GM12878 (cell line): ENCODE measurements at regions not wholly inside any gene's neighbourhood (a gene's known extent, or its start where the extent isn't known, plus 50 kb on each side); places are given as distances from the start of the nearest gene placed in this dataset.

Experiments
- ATAC-seq: fragments of 200-7000 bp; cut with Tn5 transposase; 3 replicates; pipeline ENCODE4 v1.9.1; 2020; ENCODE audit warnings: mild to moderate bottlenecking, moderate library complexity
- BruUV-seq: library from RNA; stranded (reverse); fragments of 400-500 nt; replicated peaks from 2 replicates; lab custom pipeline; 2021; lab: Mats Ljungman, UMichigan
- CTCF ChIA-PET: fragments of 300-600 bp; sonication (Branson Sonifier 250); formaldehyde crosslinking; extraction: SDS; loops from one replicate; lab custom pipeline; 2021; ENCODE audit warnings: inconsistent platforms; lab: Yijun Ruan, JAX
- POLR2A ChIA-PET: fragments of 350-600 bp; formaldehyde crosslinking; extraction: SDS; loops from one replicate; lab custom pipeline; 2021; ENCODE audit warnings: inconsistent platforms; lab: Charles Lee
- RAD21 ChIA-PET: fragments of 300-600 bp; sonication (Branson Sonifier 250); formaldehyde crosslinking; loops from one replicate; lab custom pipeline; 2023; ENCODE audit warnings: antibody characterized with exemption; ENCODE audit not compliant: unreplicated experiment; lab: Charles Lee
- SMC1A ChIA-PET: fragments of 300-600 bp; sonication (Branson Sonifier 250); formaldehyde crosslinking; loops from one replicate; lab custom pipeline; 2023; ENCODE audit not compliant: unreplicated experiment, uncharacterized antibody; lab: Charles Lee
- DNase-seq: peaks from one replicate; pipeline ENCODE4 v3.0.0-alpha.2; 2011; ENCODE audit warnings: low read depth, low spot score
- FAIRE-seq: peaks from 3 replicates; lab custom pipeline; 2011; peaks lifted over from hg19 to GRCh38; lab: Jason Lieb, UNC
- H2AFZ ChIP-seq: 2 replicates; pipeline ENCODE4 v1.6.0; 2011; ENCODE audit warnings: low read depth, low read length, control low read depth; ENCODE audit not compliant: control insufficient read depth
- H3K27ac ChIP-seq: 2 replicates; pipeline ENCODE4 v1.5.1; 2011; ENCODE audit warnings: control low read depth; ENCODE audit not compliant: control insufficient read depth, insufficient read depth
- H3K27me3 ChIP-seq, 2 experiments: replicated peaks in 1 of 2; 2 replicates each; pipeline versions ENCODE4 v1.6.0 to v1.6.1; 2011; ENCODE audit warnings: low read length in 1 of 2; ENCODE audit not compliant: control insufficient read depth in 2 of 2, insufficient read depth in 2 of 2
- H3K36me3 ChIP-seq, 2 experiments: 2 replicates each; pipeline ENCODE4 v1.5.1; 2011; ENCODE audit warnings: low read length in 1 of 2; ENCODE audit not compliant: control insufficient read depth in 2 of 2, insufficient read depth in 2 of 2
- H3K4me1 ChIP-seq: 2 replicates; pipeline ENCODE4 v1.6.1; 2011; ENCODE audit warnings: mild to moderate bottlenecking, low read length, moderate library complexity, mixed read lengths; ENCODE audit not compliant: control insufficient read depth, insufficient read depth
- H3K4me2 ChIP-seq: 2 replicates; pipeline ENCODE4 v1.6.0; 2011; ENCODE audit warnings: control low read depth; ENCODE audit not compliant: control insufficient read depth, insufficient read depth
- H3K4me3 ChIP-seq: fragments of 200-600 bp; sonication (generic); 2 replicates; pipeline ENCODE4 v1.5.1; 2016
- H3K79me2 ChIP-seq: 2 replicates; pipeline ENCODE4 v1.6.0; 2011; ENCODE audit warnings: low read length; ENCODE audit not compliant: control insufficient read depth, insufficient read depth
- H3K9ac ChIP-seq: 2 replicates; pipeline ENCODE4 v1.8.0; 2011; ENCODE audit warnings: low read length, control low read depth, mixed read lengths; ENCODE audit not compliant: control insufficient read depth, insufficient read depth
- H3K9me3 ChIP-seq: replicated peaks from 3 replicates; pipeline ENCODE4 v1.5.1; 2011; ENCODE audit warnings: mild to moderate bottlenecking, low read length; ENCODE audit not compliant: control insufficient read depth, insufficient read depth
- H4K20me1 ChIP-seq: 2 replicates; pipeline ENCODE4 v1.6.0; 2011; ENCODE audit not compliant: control insufficient read depth, insufficient read depth
- ATF2 ChIP-seq: IDR thresholded peaks from 2 replicates; pipeline ENCODE4 v1.6.1; 2012; ENCODE audit warnings: low read length, inconsistent platforms
- CEBPB ChIP-seq, 2 experiments: fragments of 150-350 bp in 1 of 2; IDR thresholded peaks; 2 replicates each; pipeline ENCODE4 v1.6.1; 2012 to 2014; ENCODE audit warnings: low read depth in 2 of 2, low read length in 2 of 2, borderline replicate concordance in 1 of 2, inconsistent platforms in 1 of 2
- E2F8 ChIP-seq: fragments of 450-650 bp; IDR thresholded peaks from 2 replicates; pipeline ENCODE4 v1.6.1; 2018; ENCODE audit warnings: mild to moderate bottlenecking, low read depth, moderate library complexity; ENCODE audit not compliant: partially characterized antibody
- GABPA ChIP-seq: IDR thresholded peaks from 2 replicates; pipeline ENCODE4 v1.6.1; 2014; ENCODE audit warnings: antibody characterized with exemption, low read depth, mild to moderate bottlenecking, inconsistent platforms
- HDAC2 ChIP-seq: fragments of 200-600 bp; sonication (generic); IDR thresholded peaks from 2 replicates; pipeline ENCODE4 v1.6.1; 2017
- IRF3 ChIP-seq: fragments of 450-650 bp; IDR thresholded peaks from 2 replicates; pipeline ENCODE4 v1.6.1; 2014; ENCODE audit warnings: mild to moderate bottlenecking
- NFXL1 ChIP-seq: fragments of 450-650 bp; IDR thresholded peaks from 2 replicates; pipeline ENCODE4 v1.6.1; 2017; ENCODE audit warnings: antibody characterized with exemption, mild to moderate bottlenecking, borderline replicate concordance
- PAX5 ChIP-seq: IDR thresholded peaks from 2 replicates; pipeline ENCODE4 v1.6.1; 2011; ENCODE audit warnings: low read depth, low read length, borderline replicate concordance
- RAD51 ChIP-seq: fragments of 450-650 bp; IDR thresholded peaks from 2 replicates; pipeline ENCODE4 v1.6.1; 2016; ENCODE audit warnings: moderate library complexity, mild to moderate bottlenecking, inconsistent platforms
- TAF1 ChIP-seq: IDR thresholded peaks from 2 replicates; pipeline ENCODE4 v1.6.1; 2011; ENCODE audit warnings: mild to moderate bottlenecking, low read depth, low read length, borderline replicate concordance
- ZZZ3 ChIP-seq: IDR thresholded peaks from 2 replicates; pipeline ENCODE4 v1.6.1; 2011; ENCODE audit warnings: low read depth; ENCODE audit not compliant: control insufficient read depth, insufficient read length
- WGBS: methylation state at CpG from one replicate; pipeline ENCODE4 v1.1.6; 2016; ENCODE audit warnings: low lambda C conversion rate; ENCODE audit not compliant: insufficient replicate concordance, insufficient coverage; ENCODE audit errors: missing lambda C conversion rate; 5-methylcytosine and 5-hydroxymethylcytosine counted together
- in situ Hi-C: fragments of 300-500 bp; cut with MboI; formaldehyde crosslinking; loops from 9 replicates; pipeline ENCODE4 v1.14.3; 2018; ENCODE audit warnings: mixed read lengths
- intact Hi-C: fragments of 100-400 bp; cut with micrococcal nuclease; formaldehyde crosslinking; loops from one replicate; pipeline ENCODE4 v1.14.2; 2022; ENCODE audit not compliant: unreplicated experiment
- TF ChIP-seq, protein P1 (sequence below): IDR thresholded peaks from 2 replicates; pipeline ENCODE4 v1.6.1; 2012; ENCODE audit warnings: improper control_type of control experiment, low read depth, low read length; ENCODE audit not compliant: insufficient replicate concordance

GRCh38 chr11:45374653-45375059 is 88.5 kb upstream of the SYT13 start (continued):
- TF ChIP-seq ATF2 (no peak), E2F8 (no peak)

GRCh38 chr11:45374130-45374529 is 88.0 kb upstream of the SYT13 start:
- WGBS, result 6% methylated on average over 2 of the region's 2 CpGs
- TF ChIP-seq CEBPB (IDR thresholded peaks at IDR 0.05; ENCODE audit: borderline replicate concordance in 1 of 2, low read depth in 2 of 2, low read length in 2 of 2), result no peak
- no peak for TF ChIP-seq TAF1
- no peak for TF ChIP-seq RAD51
- no peak for TF ChIP-seq GABPA
- no peak for TF ChIP-seq PAX5
- no peak for TF ChIP-seq HDAC2
- TF ChIP-seq ZZZ3, result no peak
- TF ChIP-seq IRF3, result no peak
- no peak for TF ChIP-seq NFXL1
- TF ChIP-seq, protein P1, sequence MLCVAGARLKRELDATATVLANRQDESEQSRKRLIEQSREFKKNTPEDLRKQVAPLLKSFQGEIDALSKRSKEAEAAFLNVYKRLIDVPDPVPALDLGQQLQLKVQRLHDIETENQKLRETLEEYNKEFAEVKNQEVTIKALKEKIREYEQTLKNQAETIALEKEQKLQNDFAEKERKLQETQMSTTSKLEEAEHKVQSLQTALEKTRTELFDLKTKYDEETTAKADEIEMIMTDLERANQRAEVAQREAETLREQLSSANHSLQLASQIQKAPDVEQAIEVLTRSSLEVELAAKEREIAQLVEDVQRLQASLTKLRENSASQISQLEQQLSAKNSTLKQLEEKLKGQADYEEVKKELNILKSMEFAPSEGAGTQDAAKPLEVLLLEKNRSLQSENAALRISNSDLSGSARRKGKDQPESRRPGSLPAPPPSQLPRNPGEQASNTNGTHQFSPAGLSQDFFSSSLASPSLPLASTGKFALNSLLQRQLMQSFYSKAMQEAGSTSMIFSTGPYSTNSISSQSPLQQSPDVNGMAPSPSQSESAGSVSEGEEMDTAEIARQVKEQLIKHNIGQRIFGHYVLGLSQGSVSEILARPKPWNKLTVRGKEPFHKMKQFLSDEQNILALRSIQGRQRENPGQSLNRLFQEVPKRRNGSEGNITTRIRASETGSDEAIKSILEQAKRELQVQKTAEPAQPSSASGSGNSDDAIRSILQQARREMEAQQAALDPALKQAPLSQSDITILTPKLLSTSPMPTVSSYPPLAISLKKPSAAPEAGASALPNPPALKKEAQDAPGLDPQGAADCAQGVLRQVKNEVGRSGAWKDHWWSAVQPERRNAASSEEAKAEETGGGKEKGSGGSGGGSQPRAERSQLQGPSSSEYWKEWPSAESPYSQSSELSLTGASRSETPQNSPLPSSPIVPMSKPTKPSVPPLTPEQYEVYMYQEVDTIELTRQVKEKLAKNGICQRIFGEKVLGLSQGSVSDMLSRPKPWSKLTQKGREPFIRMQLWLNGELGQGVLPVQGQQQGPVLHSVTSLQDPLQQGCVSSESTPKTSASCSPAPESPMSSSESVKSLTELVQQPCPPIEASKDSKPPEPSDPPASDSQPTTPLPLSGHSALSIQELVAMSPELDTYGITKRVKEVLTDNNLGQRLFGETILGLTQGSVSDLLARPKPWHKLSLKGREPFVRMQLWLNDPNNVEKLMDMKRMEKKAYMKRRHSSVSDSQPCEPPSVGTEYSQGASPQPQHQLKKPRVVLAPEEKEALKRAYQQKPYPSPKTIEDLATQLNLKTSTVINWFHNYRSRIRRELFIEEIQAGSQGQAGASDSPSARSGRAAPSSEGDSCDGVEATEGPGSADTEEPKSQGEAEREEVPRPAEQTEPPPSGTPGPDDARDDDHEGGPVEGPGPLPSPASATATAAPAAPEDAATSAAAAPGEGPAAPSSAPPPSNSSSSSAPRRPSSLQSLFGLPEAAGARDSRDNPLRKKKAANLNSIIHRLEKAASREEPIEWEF, result no peak

More at GRCh38 chr11:45374130-45374529, 88.0 kb upstream of the SYT13 start:
- Histone ChIP-seq H3K27me3 (peaks cover 0 to 6% of the 10 kb centered on the region in 2 experiments; a peak in 2 of 4 replicates), H3K4me1 (no peaks in the 10 kb centered on the region), H2AFZ (no peak overlapping the region), H3K36me3 (no peaks in the 10 kb centered on the region), H3K9me3 (no peaks in the 10 kb centered on the region), H4K20me1 (no peaks in the 10 kb centered on the region), H3K79me2 (no peaks in the 10 kb centered on the region), H3K4me2 (no peak overlapping the region), H3K9ac (no peak overlapping the region), H3K27ac (no peak overlapping the region), H3K4me3 (no peak overlapping the region)
- ATAC-seq (no peak), DNase-seq (no peak), FAIRE-seq (no peak)
- SMC1A ChIA-PET, result no interaction called here
- RAD21 ChIA-PET, result interaction anchor here (1.2 to 1.4 kb wide), 2 partner anchors 281 to 398 kb away, joined by 3 to 4 read pairs; no protein-coding TSS in a partner anchor
- BruUV-seq, result no TSS peak
- CTCF ChIA-PET, result interaction anchor here (1.3 kb wide), 1 partner anchor 397 kb away, joined by 5 read pairs; no protein-coding TSS in a partner anchor
- intact Hi-C loops (no loop called here), in situ Hi-C loops (loop anchor here (5.0 to 10.0 kb wide), 2 partner anchors 278 to 401 kb away; no protein-coding TSS in a partner anchor)
- POLR2A ChIA-PET, result no interaction called here
